ENCODE measurements at regions not wholly inside any gene's neighbourhood (a gene's known extent, or its start where the extent isn't known, plus 50 kb on each side); places are given as distances from the start of the nearest gene placed in this dataset.

- Histone ChIP-seq H3K9me3 (no peaks in the 10 kb centered on the region), H3K4me1 (peaks cover 9% of the 10 kb centered on the region), H3K4me3 (no peak overlapping the region), H3K36me3 (replicated peaks in 1 of 2; ENCODE audit: insufficient read depth in 1 of 2, low read depth in 2 of 2) (no peaks in the 10 kb centered on the region), H3K27me3 (no peaks in the 10 kb centered on the region), H3K27ac (no peak overlapping the region)
- 90 to 96% methylated on average over 13 to 17 of the region's 18 CpGs for WGBS, 2 donors
- DNase-seq (peak in 1 of 4 donors; percentile 4), ATAC-seq (no peak)
- TF ChIP-seq POLR2A (IDR thresholded peaks at IDR 0.05) (no peak), CTCF (IDR thresholded peaks at IDR 0.05) (no peak)
- intact Hi-C loops (cut with DNase I): no loop called here
These were observed 53.2 kb upstream of the SHANK2 start for GRCh38 chr11:71305451-71306125.

GRCh38 chr11:71305041-71305440, 52.7 kb upstream of the SHANK2 start:
- peaks cover 9% of the 10 kb centered on the region for H3K4me1 ChIP-seq
- no peak for DNase-seq
- intact Hi-C loops (cut with DNase I): no loop called here
- no peak overlapping the region for H3K4me3 ChIP-seq
- WGBS, 2 donors: 87 to 97% methylated on average over 3 to 7 of the region's 7 CpGs
- H3K27ac ChIP-seq: no peak overlapping the region
- TF ChIP-seq CTCF (IDR thresholded peaks at IDR 0.05) (no peak), POLR2A (IDR thresholded peaks at IDR 0.05) (no peak)
- no peaks in the 10 kb centered on the region for H3K36me3 ChIP-seq (replicated peaks in 1 of 2; ENCODE audit: insufficient read depth in 1 of 2, low read depth in 2 of 2)
- ATAC-seq: no peak
- no peaks in the 10 kb centered on the region for H3K9me3 ChIP-seq
- no peaks in the 10 kb centered on the region for H3K27me3 ChIP-seq

- no peak for ATAC-seq
- peaks cover 9% of the 10 kb centered on the region for H3K4me1 ChIP-seq
- H3K27me3 ChIP-seq: no peaks in the 10 kb centered on the region
- no peak overlapping the region for H3K27ac ChIP-seq
- H3K36me3 ChIP-seq (replicated peaks in 1 of 2; ENCODE audit: insufficient read depth in 1 of 2, low read depth in 2 of 2): no peaks in the 10 kb centered on the region
- 91 to 93% methylated on average over 3 of the region's 3 CpGs for WGBS, 2 donors
- no peak for DNase-seq
- intact Hi-C loops (cut with DNase I): no loop called here
- TF ChIP-seq CTCF (IDR thresholded peaks at IDR 0.05) (no peak), POLR2A (IDR thresholded peaks at IDR 0.05) (no peak)
- H3K4me3 ChIP-seq: no peak overlapping the region
- H3K9me3 ChIP-seq: no peaks in the 10 kb centered on the region
These were observed 52.1 kb upstream of the SHANK2 start for GRCh38 chr11:71304491-71304890.

- peaks cover 9% of the 10 kb centered on the region for H3K4me1 ChIP-seq
- no peak overlapping the region for H3K4me3 ChIP-seq
- no peak for ATAC-seq
- no peak overlapping the region for H3K27ac ChIP-seq
- no peaks in the 10 kb centered on the region for H3K36me3 ChIP-seq (replicated peaks in 1 of 2; ENCODE audit: insufficient read depth in 1 of 2, low read depth in 2 of 2)
- intact Hi-C loops (cut with DNase I): no loop called here
- H3K9me3 ChIP-seq: no peaks in the 10 kb centered on the region
- TF ChIP-seq CTCF (IDR thresholded peaks at IDR 0.05): no peak
- TF ChIP-seq POLR2A (IDR thresholded peaks at IDR 0.05): no peak
- 95 to 100% methylated on average over 1 of the region's 1 CpG for WGBS, 2 donors
- H3K27me3 ChIP-seq: no peaks in the 10 kb centered on the region
- DNase-seq: no peak
These were observed 51.7 kb upstream of the SHANK2 start for GRCh38 chr11:71304045-71304444.

- H3K4me1 ChIP-seq: peaks cover 9% of the 10 kb centered on the region
- DNase-seq: no peak
- no peaks in the 10 kb centered on the region for H3K36me3 ChIP-seq (replicated peaks in 1 of 2; ENCODE audit: insufficient read depth in 1 of 2, low read depth in 2 of 2)
- WGBS, 2 donors: 71 to 74% methylated on average over 2 of the region's 2 CpGs
- no peak overlapping the region for H3K4me3 ChIP-seq
- intact Hi-C loops (cut with DNase I): no loop called here
- H3K9me3 ChIP-seq: no peaks in the 10 kb centered on the region
- no peaks in the 10 kb centered on the region for H3K27me3 ChIP-seq
- TF ChIP-seq CTCF (IDR thresholded peaks at IDR 0.05): no peak
- TF ChIP-seq POLR2A (IDR thresholded peaks at IDR 0.05): no peak
- no peak for ATAC-seq
- no peak overlapping the region for H3K27ac ChIP-seq
These were observed 50.5 kb upstream of the SHANK2 start for GRCh38 chr11:71302911-71303310.
